GM12872 (cell line): ENCODE measurements at regions not wholly inside any gene's neighbourhood (a gene's known extent, or its start where the extent isn't known, plus 50 kb on each side); places are given as distances from the start of the nearest gene placed in this dataset.

ENCODE experiments used
- CTCF ChIP-seq: IDR thresholded peaks from 3 replicates; pipeline ENCODE4 v1.5.1; 2011; ENCODE audit warnings: low read depth, mild to moderate bottlenecking, low read length, moderate library complexity; ENCODE audit not compliant: insufficient read depth

GRCh38 chr10:33009244-33010131 lies 51.5 kb upstream of the ITGB1 start:
- no peak for TF ChIP-seq CTCF

GRCh38 chr10:33008499-33009243 lies 50.6 kb upstream of the ITGB1 start:
- TF ChIP-seq CTCF = peak; percentile 98
